K562 (cell line): ENCODE measurements at regions not wholly inside any gene's neighbourhood (a gene's known extent, or its start where the extent isn't known, plus 50 kb on each side); places are given as distances from the start of the nearest gene placed in this dataset.

ENCODE experiments used
- ATAC-seq: fragments of 200-7000 bp; cut with Tn5 transposase; 3 replicates; pipeline ENCODE4 v1.9.1; 2020; ENCODE audit warnings: moderate library complexity
- BruUV-seq: library from RNA; stranded (reverse); fragments of 400-500 nt; replicated peaks from 2 replicates; lab custom pipeline; 2021; lab: Mats Ljungman, UMichigan
- CTCF ChIA-PET: fragments of 300-600 bp; formaldehyde crosslinking; extraction: SDS; loops from one replicate; lab custom pipeline; 2021; ENCODE audit warnings: low intra/inter-chr PET ratio; lab: Yijun Ruan, JAX
- POLR2A ChIA-PET: fragments of 300-600, 350-650 bp; sonication (Branson Sonifier 250); formaldehyde crosslinking; extraction: SDS; loops from one replicate; lab custom pipeline; 2021; ENCODE audit warnings: antibody characterized with exemption, inconsistent platforms; lab: Yijun Ruan, JAX
- DNase-seq, 4 experiments: peaks; one replicate each; pipeline versions ENCODE4 v3.0.0 to v3.0.0-alpha.2; 2011 to 2018; ENCODE audit warnings: low spot score in 3 of 4, mixed read lengths in 3 of 4; ENCODE audit errors: extremely low read depth in 1 of 4
- FAIRE-seq: peaks from 2 replicates; lab custom pipeline; 2011; peaks lifted over from hg19 to GRCh38; lab: Jason Lieb, UNC
- H2AFZ ChIP-seq: 2 replicates; pipeline ENCODE4 v1.6.0; 2011; ENCODE audit warnings: low read depth, low read length, control low read depth, inconsistent platforms
- H3K27ac ChIP-seq: fragments of 200-600 bp; 3 replicates; pipeline ENCODE4 v1.8.0; 2011; ENCODE audit warnings: low read depth, mild to moderate bottlenecking, control low read depth, inconsistent platforms, low read length, moderate library complexity, mixed read lengths; ENCODE audit errors: extremely low read depth
- H3K27me3 ChIP-seq, 2 experiments: fragments of 300-600 bp in 1 of 2; 2 replicates in 1 of 2; 3 replicates in 1 of 2; pipeline versions ENCODE4 v1.6.0 to v1.8.0; 2011; ENCODE audit warnings: inconsistent platforms in 2 of 2, low read length in 2 of 2, mild to moderate bottlenecking in 1 of 2, mixed read lengths in 1 of 2, moderate library complexity in 1 of 2; ENCODE audit not compliant: control insufficient read depth in 2 of 2, insufficient read depth in 2 of 2
- H3K36me3 ChIP-seq: fragments of 300-600 bp; 3 replicates; pipeline ENCODE4 v1.8.0; 2011; ENCODE audit warnings: mild to moderate bottlenecking, low read length, inconsistent platforms; ENCODE audit not compliant: control insufficient read depth, insufficient read depth
- H3K4me1 ChIP-seq, 2 experiments: fragments of 200-600 bp in 1 of 2; replicated peaks in 1 of 2; 2 replicates in 1 of 2; 3 replicates in 1 of 2; pipeline versions ENCODE4 v1.5.1 to v1.8.0; 2011; ENCODE audit warnings: inconsistent platforms in 2 of 2, low read length in 2 of 2, mild to moderate bottlenecking in 1 of 2, mixed read lengths in 1 of 2, moderate library complexity in 1 of 2; ENCODE audit not compliant: control insufficient read depth in 2 of 2, insufficient read depth in 2 of 2
- H3K4me2 ChIP-seq: 2 replicates; pipeline ENCODE4 v1.6.1; 2011; ENCODE audit warnings: low read length, control low read depth, inconsistent platforms, mixed read lengths; ENCODE audit not compliant: insufficient read depth
- H3K4me3 ChIP-seq: fragments of 200-600 bp; sonication (generic), shearing (Covaris generic); 2 replicates; pipeline ENCODE4 v1.5.1; 2016; ENCODE audit warnings: control low read depth, inconsistent platforms
- H3K79me2 ChIP-seq: fragments of 200-600 bp; 3 replicates; pipeline ENCODE4 v1.8.0; 2011; ENCODE audit warnings: low read length, inconsistent platforms; ENCODE audit not compliant: control insufficient read depth, insufficient read depth
- H3K9ac ChIP-seq, 2 experiments: 2 replicates each; pipeline versions ENCODE4 v1.6.0 to v1.6.1; 2011; ENCODE audit warnings: low read depth in 2 of 2, low read length in 2 of 2, control low read depth in 1 of 2, inconsistent platforms in 1 of 2, mild to moderate bottlenecking in 1 of 2, mixed read lengths in 1 of 2; ENCODE audit not compliant: insufficient read depth in 1 of 2
- H3K9me1 ChIP-seq: one replicate; pipeline ENCODE4 v1.6.0; 2011; ENCODE audit warnings: inconsistent platforms, mild to moderate bottlenecking, low read length, moderate library complexity; ENCODE audit not compliant: control insufficient read depth, insufficient read depth
- H3K9me3 ChIP-seq: replicated peaks from 2 replicates; pipeline ENCODE4 v1.5.1; 2011; ENCODE audit warnings: low read depth, low read length, inconsistent platforms; ENCODE audit not compliant: control insufficient read depth, insufficient read depth
- H4K20me1 ChIP-seq: replicated peaks from 2 replicates; pipeline ENCODE4 v1.6.1; 2011; ENCODE audit warnings: low read length, inconsistent platforms, mixed read lengths; ENCODE audit not compliant: control insufficient read depth, insufficient read depth
- ADNP ChIP-seq: fragments of 200-800 bp; sonication (Bioruptor generic); IDR thresholded peaks from 2 replicates; pipeline ENCODE4 v1.6.1; 2016; ENCODE audit warnings: missing genetic modification characterization, missing compliant biosample characterization
- CBFA2T3 ChIP-seq: fragments of 450-650 bp; IDR thresholded peaks from 2 replicates; pipeline ENCODE4 v1.6.1; 2017
- CBX5 ChIP-seq: IDR thresholded peaks from 2 replicates; pipeline ENCODE4 v1.6.1; 2014; ENCODE audit warnings: low read depth, borderline replicate concordance
- CHD1 ChIP-seq: fragments of 200-600 bp; sonication (generic); IDR thresholded peaks from one replicate; pipeline ENCODE4 v1.6.1; 2012; ENCODE audit warnings: mild to moderate bottlenecking, moderate library complexity, low read length, inconsistent platforms
- ELF4 ChIP-seq: fragments of 450-650 bp; formaldehyde crosslinking; IDR thresholded peaks from 2 replicates; pipeline ENCODE4 v1.4.0; 2022; ENCODE audit warnings: missing genetic modification characterization
- GTF2B ChIP-seq: IDR thresholded peaks from 2 replicates; pipeline ENCODE4 v1.6.1; 2011; ENCODE audit not compliant: insufficient read length; ENCODE audit errors: extremely low read depth
- HCFC1 ChIP-seq: IDR thresholded peaks from 2 replicates; pipeline ENCODE4 v1.6.1; 2012; ENCODE audit warnings: low read depth, low read length, improper control_type of control experiment
- HNRNPL ChIP-seq: fragments of 200-400 bp; formaldehyde crosslinking; IDR thresholded peaks from 2 replicates; pipeline ENCODE4 v1.6.1; 2017; ENCODE audit warnings: low read depth, mild to moderate bottlenecking, low read length
- NR2F6 ChIP-seq: fragments of 450-650 bp; formaldehyde crosslinking; IDR thresholded peaks from 2 replicates; pipeline ENCODE4 v1.4.0; 2020; ENCODE audit warnings: mild to moderate bottlenecking
- NRF1 ChIP-seq, 2 experiments: fragments of 450-650 bp; IDR thresholded peaks in 1 of 2; conservative IDR thresholded peaks in 1 of 2; 2 replicates each; pipeline ENCODE4 v1.6.1; 2014; ENCODE audit warnings: mild to moderate bottlenecking in 2 of 2
- PRDM10 ChIP-seq: fragments of 450-650 bp; IDR thresholded peaks from 2 replicates; pipeline ENCODE4 v1.6.1; 2018; ENCODE audit not compliant: partially characterized antibody
- RBBP5 ChIP-seq: fragments of 200-600 bp; sonication (generic); IDR thresholded peaks from 2 replicates; pipeline ENCODE4 v1.6.1; 2012; ENCODE audit warnings: borderline replicate concordance, mild to moderate bottlenecking, low read length, control low read depth, inconsistent platforms; ENCODE audit not compliant: insufficient read depth, poor library complexity, severe bottlenecking
- SFPQ ChIP-seq: fragments of 200-400 bp; formaldehyde crosslinking; IDR thresholded peaks from 2 replicates; pipeline ENCODE4 v1.6.1; 2017; ENCODE audit warnings: mild to moderate bottlenecking, low read depth, low read length, moderate library complexity
- TCFL5 ChIP-seq: fragments of 250-450 bp; sonication (Bioruptor Pico); conservative IDR thresholded peaks from 2 replicates; pipeline ENCODE4 v1.6.1; 2021; ENCODE audit warnings: mild to moderate bottlenecking, moderate library complexity, matching md5 sums
- WHSC1 ChIP-seq: IDR thresholded peaks from one replicate; pipeline ENCODE4 v1.6.1; 2012; ENCODE audit warnings: low read length, control low read depth, inconsistent platforms
- ZKSCAN8 ChIP-seq: fragments of 200-800 bp; sonication (Bioruptor generic); IDR thresholded peaks from 2 replicates; pipeline ENCODE4 v1.6.1; 2016; ENCODE audit warnings: missing genetic modification characterization, missing compliant biosample characterization
- ZNF239 ChIP-seq: fragments of 250-450 bp; sonication (Bioruptor Pico); IDR thresholded peaks from 2 replicates; pipeline ENCODE4 v1.4.0; 2020; ENCODE audit warnings: mild to moderate bottlenecking
- ZNF695 ChIP-seq: fragments of 450-650 bp; formaldehyde crosslinking; IDR thresholded peaks from 2 replicates; pipeline ENCODE4 v1.4.0; 2020; ENCODE audit warnings: mild to moderate bottlenecking, moderate library complexity
- WGBS: fragments of 100-300 bp; shearing (Covaris generic); methylation state at CpG from one replicate; pipeline ENCODE4 v1.1.6; 2016; ENCODE audit warnings: low coverage, mixed read lengths; ENCODE audit not compliant: insufficient coverage; ENCODE audit errors: missing lambda C conversion rate; 5-methylcytosine and 5-hydroxymethylcytosine counted together
- in situ Hi-C: fragments of 300-500 bp; cut with MboI; formaldehyde crosslinking; loops from 4 replicates; pipeline ENCODE4 v1.15.0; 2018; ENCODE audit warnings: inconsistent platforms, mixed read lengths
- intact Hi-C: fragments of 100-400 bp; cut with micrococcal nuclease; formaldehyde crosslinking; loops from 2 replicates; pipeline ENCODE4 v1.14.2; 2022

GRCh38 chr10:77696584-77696983 is 59.0 kb upstream of the KCNMA1 start:
- peaks cover 0 to 6% of the 10 kb centered on the region in 2 experiments; a peak in 3 of 5 replicates for H3K27me3 ChIP-seq
- WGBS = 8% methylated on average over 10 of the region's 10 CpGs
- no peaks in the 10 kb centered on the region for H3K9me3 ChIP-seq
- H3K4me2 ChIP-seq = no peak overlapping the region
- DNase-seq (no peak), FAIRE-seq (no peak), ATAC-seq (no peak)
- no peak overlapping the region for H2AFZ ChIP-seq
- no peaks in the 10 kb centered on the region for H4K20me1 ChIP-seq
- no peak overlapping the region for H3K9ac ChIP-seq
- no peaks in the 10 kb centered on the region for H3K79me2 ChIP-seq
- H3K4me3 ChIP-seq = no peak overlapping the region
- H3K27ac ChIP-seq = no peak overlapping the region
- no peaks in the 10 kb centered on the region for H3K4me1 ChIP-seq
- intact Hi-C loops = no loop called here
- in situ Hi-C loops = no loop called here
- BruUV-seq = no TSS peak
- no peaks in the 10 kb centered on the region for H3K9me1 ChIP-seq
- ChIA-PET POLR2A (no interaction called here), CTCF (no interaction called here)
- no peak for TF ChIP-seq WHSC1
- TF ChIP-seq ADNP (tag) = no peak
- TF ChIP-seq HCFC1 = no peak
- TF ChIP-seq GTF2B = no peak
- no peak for TF ChIP-seq CHD1
- TF ChIP-seq TCFL5 (CRISPR knock-in tag) = no peak
- TF ChIP-seq CBFA2T3 = no peak
- TF ChIP-seq ZKSCAN8 = no peak
- TF ChIP-seq ZNF239 (CRISPR knock-in tag) = no peak
- no peak for TF ChIP-seq SFPQ
- TF ChIP-seq NR2F6 (CRISPR knock-in tag) = no peak
- no peak for TF ChIP-seq NRF1 (conservative IDR thresholded peaks at IDR 0.05 in 1 of 2, IDR thresholded peaks at IDR 0.05 in 1 of 2)
- no peak for TF ChIP-seq RBBP5
- no peak for TF ChIP-seq CBX5
- TF ChIP-seq PRDM10 = no peak
- TF ChIP-seq ZNF695 (CRISPR knock-in tag) = no peak
- TF ChIP-seq ELF4 (CRISPR knock-in tag) = no peak
- no peak for TF ChIP-seq HNRNPL
- H3K36me3 ChIP-seq = no peaks in the 10 kb centered on the region
